HG03575 (cell line): ENCODE measurements at regions not wholly inside any gene's neighbourhood (a gene's known extent, or its start where the extent isn't known, plus 50 kb on each side); places are given as distances from the start of the nearest gene placed in this dataset.
"Not testable (repeated sequence)": the region's sequence is repeated elsewhere in the genome, so short reads cannot be mapped to it uniquely, and the experiment has no call there.

Experiments
- ATAC-seq: cut with Tn5 transposase; IDR thresholded peaks from one replicate; pipeline ENCODE4 v1.9.1; 2021; ENCODE audit not compliant: unreplicated experiment, insufficient number of reproducible peaks, low FRiP score; ENCODE audit errors: extremely low read depth

DNA sequence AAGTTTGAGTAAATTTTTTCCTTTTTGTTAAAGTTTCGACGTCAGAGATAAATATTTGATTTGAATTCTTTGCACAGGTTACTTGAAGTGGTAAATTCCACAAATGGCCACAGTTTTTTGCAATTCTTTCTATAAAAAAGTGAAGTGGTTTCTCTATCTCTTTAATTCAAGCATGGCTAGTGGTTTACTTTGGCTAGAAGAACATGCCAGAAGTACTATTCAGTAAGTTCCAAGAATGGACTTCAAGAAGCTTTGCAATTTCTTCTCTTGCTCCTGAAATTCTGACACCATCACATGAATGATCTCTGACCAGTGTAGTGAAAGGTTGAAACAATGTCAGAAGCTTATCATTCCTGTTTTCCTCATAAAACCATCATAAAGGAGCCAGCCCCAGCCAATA is 55.7 kb upstream of the RNPC3 start:
- ATAC-seq = no peak

DNA sequence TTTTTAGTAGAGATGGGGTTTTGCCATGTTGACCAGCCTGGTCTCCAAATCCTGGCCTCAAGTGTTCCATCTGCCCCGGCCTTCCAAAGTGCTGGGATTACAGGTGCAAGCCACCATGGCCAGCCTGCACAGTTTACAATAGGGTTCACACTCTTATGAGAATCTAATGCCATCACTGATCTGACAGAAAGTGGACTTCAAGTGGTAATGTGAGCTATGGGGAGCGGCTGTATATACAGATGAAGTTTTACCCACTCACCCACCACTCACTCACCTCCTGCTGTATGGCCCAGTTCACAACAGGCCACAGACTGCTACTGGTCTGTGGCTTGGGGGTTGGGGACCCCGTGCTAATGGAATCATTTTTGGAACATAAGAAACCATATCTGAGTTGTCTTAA is 58.4 kb upstream of the RNPC3 start:
- no peak for ATAC-seq

DNA sequence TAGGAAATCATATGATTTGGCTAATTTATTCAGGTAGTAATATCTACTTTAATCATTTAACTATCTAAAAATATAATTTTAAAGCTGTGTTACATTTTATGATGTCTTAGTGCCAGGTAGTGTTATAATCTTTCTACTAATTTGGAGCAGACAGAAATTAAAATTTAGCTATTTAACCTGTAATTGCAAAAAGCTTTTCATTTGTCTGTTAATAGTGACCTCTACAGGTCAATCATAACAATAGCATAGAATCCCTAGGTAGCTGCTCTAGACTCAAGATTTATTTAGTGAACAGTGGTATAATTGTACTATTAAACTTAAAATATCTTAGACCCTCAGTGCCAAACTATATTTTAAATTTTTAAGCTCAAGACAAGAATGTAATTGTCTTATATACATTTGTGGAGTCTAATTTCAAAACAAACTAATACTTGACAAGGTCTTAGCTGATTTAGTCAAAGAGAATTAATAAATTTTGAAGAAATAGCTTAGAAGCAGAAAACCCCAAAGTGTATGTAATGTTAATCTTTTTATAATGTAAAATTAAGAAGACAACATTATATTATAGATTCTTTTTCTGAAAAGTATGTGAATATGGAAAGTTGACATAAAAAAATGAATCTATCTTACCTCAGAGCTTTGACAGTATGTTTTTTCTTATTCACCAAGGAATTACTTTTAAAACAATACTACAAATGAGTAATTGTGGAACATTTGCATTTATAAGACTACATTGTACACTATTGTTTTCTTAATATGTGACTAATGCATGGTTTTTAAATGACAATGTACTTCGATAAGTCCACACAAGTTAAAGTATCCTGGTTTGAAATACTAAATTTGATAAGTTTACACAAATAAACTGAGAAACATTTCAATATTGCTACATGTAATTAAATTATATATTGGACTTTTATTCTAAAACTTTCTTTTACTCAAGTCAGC is 64.1 kb upstream of the RNPC3 start:
- no peak for ATAC-seq

DNA sequence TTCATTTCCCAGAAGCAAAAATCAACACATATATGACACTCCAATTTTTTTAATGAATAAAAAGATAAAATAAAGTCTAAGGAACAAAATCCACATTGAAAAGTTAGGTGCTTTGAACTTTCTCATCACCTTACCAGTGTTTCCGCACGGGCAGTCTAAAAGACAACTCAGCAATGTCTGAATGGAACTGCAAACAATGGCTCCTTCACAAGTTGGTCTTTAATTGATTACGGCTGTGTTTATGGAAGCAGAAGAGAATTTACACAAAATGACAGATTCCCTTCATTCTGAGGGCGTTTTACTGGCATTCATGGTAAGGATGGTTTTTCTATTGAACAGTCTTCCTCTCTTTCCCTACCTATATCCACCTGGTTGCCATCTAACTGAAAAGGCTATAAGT is 65.0 kb upstream of the RNPC3 start:
- no peak for ATAC-seq

DNA sequence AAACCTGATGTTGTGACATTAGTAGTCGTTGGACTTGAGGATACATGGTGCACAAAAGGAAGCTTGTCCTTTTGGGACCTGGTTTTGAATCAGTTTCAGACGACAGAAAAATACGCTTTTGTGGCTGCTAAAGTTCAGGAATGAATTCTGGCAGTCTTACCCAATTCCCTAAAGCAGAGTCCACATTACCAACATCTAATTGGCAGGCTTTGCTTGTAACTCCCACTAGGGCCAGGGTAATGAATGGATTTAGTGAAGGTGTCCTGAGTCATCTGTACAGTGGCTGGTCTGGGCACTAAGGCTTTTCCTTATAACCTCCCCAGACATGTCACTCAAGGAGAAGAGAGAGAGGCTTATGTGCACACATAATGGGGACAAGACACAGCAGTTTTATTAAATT is 66.2 kb upstream of the RNPC3 start:
- ATAC-seq = no peak

DNA sequence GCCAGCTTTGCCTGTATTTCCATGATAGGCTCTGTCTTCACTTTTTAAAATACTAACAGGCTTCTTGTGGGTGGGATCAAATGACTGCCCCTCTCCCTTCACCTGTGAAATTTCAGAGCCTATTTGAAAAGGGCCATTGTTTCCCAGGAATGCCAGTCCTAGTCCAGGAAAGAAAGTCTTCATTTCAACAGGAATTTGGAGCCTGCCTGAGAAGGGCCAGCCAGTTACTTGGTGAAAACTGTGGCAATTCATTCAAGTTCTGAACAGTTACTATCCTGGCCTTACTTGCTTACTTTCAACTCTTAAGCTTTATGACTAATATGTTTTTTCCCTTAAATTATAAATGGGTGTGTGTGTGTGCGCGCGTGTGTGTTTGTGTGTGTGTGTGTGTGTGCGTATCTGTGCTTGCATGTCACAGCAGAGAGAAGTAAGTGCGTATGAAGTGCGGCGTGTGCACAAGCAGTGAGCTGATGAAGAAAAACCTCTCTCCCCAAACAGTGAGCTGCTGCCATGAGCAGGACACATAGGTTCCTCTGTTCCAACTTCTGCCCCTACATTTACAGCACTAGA is 67.5 kb upstream of the RNPC3 start:
- ATAC-seq = no peak

DNA sequence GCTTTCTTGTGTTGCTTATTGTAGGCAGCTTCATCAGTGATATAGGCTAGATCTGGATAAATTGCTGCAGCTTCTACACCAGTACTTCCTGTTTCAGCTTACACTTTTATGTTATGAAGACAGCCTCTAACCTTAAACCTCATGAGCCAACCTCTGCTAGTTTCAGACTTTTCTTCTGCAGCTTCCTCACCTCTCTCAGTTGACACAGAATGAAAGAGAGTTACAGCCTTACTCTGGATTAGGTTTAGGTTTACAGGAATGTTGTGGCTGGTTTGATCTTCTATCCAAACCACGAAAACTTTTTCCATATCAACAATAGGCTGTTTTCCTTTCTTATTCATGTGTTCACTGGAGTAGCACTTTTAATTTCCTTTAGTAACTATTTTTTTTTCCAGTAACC is 76.9 kb upstream of the RNPC3 start:
- ATAC-seq = no peak

DNA sequence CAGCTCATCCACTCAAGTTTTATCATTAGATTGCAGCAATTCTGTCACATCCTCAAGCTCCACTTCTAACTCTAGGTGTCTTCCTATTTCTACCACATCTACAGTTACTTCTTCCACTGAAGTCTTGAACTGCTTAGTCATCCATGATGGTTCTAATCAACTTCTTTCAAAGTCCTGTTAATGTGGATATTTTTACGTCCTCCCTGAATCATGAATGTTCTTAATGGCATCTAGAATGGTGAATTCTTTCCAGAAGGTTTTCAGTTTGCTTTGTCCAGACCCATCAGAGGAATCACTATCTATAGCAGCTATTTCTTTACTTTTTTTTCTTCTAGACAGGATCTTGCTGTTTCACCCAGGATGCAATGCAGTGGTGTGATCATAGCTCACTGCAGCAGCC is 78.0 kb upstream of the RNPC3 start:
- no peak for ATAC-seq

DNA sequence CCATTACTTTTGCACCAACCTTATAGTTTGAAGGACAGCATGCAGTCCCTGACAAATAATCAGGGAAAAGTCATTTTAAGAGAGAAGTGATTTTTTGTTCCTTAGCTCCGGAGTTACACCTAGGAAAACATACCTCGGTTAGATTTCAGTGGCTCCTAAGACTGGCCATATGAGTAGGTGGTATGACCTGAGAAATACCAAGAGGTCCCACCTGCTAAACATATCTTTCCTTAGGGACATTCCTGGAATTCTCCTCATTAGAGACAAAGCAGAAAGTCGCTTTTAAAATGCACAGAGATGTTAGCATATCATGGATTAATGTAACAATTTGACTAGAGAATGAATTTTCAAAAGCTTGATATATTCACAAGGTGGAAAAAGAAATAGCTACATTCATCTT is 84.2 kb upstream of the RNPC3 start:
- no peak for ATAC-seq

DNA sequence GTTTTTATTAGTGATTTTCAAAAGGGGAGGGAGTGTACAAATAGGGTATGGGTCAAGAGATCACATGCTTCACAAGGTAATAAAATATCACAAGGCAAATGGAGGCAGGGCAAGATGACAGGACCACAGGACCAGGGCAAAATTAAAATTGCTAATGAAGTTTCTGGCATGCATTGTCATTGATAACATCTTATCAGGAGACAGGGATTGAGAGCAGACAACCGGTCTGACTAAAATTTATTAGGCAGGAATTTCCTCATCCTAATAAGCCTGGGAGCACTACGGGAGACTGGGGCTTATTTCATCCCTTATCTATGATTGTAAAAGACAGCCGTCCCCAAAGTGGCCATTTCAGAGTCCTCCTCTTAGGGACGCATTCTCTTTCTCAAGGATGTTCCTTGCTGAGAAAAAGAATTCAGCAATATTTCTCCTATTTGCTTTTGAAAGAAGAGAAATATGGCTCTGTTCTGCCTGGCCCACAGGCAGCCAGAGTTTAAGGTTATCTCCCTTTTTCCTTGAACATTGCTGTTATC is 88.9 kb upstream of the RNPC3 start:
- not testable (repeated sequence) for ATAC-seq

DNA sequence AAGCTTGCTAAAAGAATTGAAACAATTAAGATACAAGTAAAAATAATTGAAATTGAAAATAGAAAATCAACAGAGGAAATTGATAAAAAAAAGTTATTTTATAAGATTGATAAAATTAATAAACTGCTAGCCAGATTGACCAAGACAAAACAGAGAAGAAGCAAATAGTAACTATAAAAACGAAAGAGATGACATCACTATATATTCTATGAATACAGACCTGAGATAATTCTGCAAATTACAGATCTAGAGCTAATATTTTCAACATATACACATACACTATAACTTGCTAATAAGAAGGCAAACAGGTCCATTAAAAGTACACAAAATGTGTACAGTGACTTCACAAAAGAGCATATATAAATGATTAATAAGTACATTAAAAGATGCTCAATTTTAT is 90.1 kb upstream of the RNPC3 start:
- ATAC-seq = no peak

DNA sequence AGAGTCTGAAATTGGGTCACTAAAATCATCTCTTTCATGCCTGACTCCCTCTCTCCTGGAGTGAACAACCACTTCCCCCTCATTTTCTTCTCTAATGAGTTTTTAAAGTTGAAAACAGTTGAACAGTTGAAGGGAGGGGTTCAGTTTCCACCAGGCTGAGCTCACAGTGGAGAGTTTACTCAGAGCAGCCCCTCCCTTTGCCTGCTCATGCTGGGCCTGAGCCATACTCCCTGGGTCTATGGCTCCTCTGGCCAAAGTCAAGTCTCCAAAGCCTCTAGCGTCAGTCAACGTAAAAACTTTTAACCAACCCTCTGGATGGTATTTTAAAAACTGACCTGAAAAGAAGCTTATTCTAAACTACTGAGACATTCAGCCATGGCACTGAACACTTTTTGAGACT is 100.8 kb upstream of the RNPC3 start:
- no peak for ATAC-seq

DNA sequence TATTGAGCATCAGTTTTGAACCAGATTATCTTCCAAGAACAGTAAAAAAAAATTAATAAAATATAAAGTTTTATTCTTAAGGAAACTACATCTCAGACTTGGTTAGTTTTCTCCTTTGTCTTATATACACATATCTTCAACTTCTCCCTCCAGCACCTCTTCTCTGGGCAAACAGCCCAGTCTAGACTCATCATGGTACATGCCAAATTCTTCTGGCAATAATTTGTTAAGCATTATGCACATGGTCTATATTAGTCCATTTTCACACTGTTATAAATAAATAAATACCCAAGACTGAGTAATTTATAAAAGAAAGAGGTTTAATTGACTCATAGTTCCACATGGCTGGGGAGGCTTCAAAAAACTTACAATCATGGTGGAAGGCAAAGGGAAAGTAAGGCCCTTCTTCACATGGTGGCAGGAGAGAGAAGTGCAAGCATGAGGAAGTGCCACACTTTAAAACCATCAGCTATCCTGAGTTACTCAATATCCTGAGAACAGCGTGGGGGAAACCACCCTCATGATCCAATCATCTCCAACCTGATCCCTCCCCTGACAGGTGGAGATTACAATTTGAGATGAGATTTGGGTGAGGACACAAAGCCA is 108.7 kb upstream of the RNPC3 start:
- ATAC-seq = no peak

DNA sequence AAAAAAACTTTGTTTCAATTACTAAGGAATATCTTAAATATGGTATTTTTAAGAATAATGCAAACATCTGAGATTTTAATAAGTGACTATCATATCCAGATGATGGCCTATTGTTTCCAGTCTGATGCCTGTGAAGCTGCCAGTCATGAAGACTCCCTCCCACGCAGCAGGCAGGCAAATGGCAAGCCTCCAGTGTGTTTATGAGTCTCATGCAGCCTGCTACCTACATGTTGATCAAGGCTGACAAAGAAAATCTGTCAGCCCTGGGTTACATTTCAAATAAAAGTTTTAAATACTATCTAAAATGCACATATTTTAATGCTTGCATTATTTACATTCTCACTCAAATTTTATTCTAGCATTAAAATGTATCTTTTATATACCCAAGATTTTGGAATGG is 137.6 kb upstream of the RNPC3 start:
- ATAC-seq = no peak

DNA sequence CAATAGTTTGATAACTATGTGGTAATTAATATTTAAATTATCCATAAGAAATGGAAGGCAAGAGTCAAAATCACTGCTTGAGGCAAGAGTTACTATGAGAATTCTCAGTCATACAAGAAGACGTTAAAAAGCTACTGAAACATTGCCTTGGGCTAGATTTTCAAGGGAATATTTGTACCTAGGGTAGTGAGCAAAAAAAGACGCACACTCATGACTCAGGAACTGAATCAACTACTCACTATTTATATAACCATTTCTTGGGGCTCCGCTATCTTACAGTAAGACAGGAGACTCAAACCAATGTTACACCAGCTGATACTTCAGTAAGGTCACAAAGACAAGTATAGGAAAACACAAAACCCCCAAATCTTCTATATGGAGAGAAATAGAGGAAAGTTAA is 151.5 kb upstream of the RNPC3 start:
- ATAC-seq = no peak

DNA sequence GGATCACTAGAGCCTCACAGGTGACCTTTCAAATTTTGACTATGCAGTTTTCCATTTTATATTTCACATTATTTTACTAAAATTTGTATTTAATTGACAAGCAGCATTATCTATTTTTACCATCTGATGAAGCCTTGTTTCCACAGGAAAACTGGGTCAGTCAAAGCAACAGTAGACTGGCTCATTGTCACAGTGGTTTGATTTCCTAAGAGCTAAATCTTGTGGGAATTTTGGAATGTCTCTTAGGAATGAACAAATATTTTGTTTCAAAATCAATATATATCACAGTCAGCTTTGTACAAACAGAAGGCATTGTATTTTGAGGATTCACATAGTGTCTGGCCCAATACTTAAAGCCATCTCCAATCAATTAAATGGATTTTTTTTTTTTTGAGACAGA is 152.6 kb upstream of the RNPC3 start:
- ATAC-seq = no peak

DNA sequence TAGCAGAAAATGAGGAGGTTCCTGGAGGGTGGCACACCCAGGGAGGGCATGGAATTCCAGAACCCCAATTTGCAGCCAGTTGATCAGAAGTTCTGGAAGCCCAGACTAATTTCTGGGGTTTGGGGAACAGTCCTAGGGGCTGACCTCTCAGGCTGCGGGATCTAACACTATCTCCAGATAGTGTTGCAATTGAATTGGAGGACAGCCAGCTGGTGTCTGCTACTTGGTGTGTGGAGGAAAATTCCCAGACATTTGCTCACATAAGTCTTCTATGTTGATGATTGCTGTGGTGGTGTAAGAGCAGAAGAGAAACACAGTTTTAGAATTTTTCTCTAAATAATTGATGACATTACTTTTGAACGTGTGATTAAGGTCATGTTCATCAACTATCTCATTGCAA is 154.3 kb upstream of the RNPC3 start:
- no peak for ATAC-seq

DNA sequence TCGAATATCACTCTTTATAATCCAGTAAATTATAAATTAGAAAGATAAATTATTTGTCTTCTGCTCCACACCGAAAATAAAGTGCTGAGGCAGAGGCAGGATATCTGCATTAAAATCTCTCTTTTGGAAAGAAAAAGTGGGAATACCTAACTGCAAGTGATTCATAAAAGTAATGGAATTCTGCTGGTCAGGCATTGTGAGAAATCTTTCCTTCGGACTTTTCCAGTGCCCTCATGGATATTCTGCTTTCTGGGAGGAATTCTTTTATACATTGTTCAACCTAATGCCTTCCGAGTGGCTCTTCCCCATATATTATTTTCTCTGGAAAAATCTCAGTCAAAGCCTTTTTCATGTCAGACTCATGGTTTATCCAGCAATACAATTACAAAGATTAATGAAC is 158.3 kb upstream of the RNPC3 start:
- ATAC-seq = no peak

DNA sequence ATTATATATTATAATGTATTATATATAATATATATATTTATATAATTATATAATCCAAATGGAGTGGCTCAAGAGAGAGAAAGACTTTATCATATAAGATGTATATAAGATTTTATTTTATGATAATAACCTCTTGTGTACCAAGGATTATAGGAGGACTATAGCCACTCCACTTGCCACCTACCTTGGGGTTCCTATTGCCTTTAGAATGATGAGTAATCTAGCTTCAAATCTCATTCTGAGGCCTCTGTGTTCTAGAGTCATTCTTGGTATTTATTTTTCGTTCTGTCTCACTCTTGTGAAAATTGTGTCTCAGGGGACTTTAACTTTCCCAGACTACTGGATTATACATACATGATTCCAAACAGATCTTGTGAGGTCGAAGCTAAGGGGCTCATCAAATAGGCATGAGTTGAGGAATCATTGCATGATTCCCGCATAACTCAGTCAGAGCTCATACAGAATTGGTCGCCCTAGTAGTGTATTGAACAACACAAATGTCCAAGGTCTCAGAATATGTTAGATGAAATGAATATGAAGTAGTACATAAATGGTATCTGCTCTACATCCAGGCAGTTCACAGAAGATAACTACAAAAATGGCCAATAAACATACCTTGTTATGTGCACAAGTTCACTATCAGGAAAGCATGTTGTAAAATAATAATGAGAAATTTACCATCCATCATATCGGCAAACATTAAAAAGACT is 159.5 kb upstream of the RNPC3 start:
- no peak for ATAC-seq

DNA sequence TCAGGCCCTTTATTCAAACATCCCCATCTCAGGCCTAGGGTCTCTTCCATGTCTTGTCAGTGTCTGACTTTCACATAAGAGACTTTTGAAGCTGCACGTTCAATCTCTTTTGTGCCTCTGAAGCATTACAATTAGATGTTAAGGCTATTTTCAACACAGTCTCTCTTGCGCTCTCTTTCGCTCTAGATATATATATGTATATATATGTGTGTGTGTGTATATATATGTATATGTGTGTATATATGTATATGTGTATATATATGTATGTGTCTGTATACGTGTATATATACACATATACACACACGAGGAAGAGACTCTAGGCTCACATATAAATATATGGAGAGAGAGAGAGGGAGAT is 162.5 kb upstream of the RNPC3 start:
- ATAC-seq = no peak
